ENCODE measurements at regions not wholly inside any gene's neighbourhood (a gene's known extent, or its start where the extent isn't known, plus 50 kb on each side); places are given as distances from the start of the nearest gene placed in this dataset.

GRCh38 chr20:61130156-61130555, 121.9 kb upstream of the CDH4 start:
- no peak for TF ChIP-seq EZH2 (IDR thresholded peaks at IDR 0.05)
- no peak for TF ChIP-seq CTCF (IDR thresholded peaks at IDR 0.05)
